ENCODE measurements at regions not wholly inside any gene's neighbourhood (a gene's known extent, or its start where the extent isn't known, plus 50 kb on each side); places are given as distances from the start of the nearest gene placed in this dataset.
"Not testable (repeated sequence)": the region's sequence is repeated elsewhere in the genome, so short reads cannot be mapped to it uniquely, and the experiment has no call there.

DNA sequence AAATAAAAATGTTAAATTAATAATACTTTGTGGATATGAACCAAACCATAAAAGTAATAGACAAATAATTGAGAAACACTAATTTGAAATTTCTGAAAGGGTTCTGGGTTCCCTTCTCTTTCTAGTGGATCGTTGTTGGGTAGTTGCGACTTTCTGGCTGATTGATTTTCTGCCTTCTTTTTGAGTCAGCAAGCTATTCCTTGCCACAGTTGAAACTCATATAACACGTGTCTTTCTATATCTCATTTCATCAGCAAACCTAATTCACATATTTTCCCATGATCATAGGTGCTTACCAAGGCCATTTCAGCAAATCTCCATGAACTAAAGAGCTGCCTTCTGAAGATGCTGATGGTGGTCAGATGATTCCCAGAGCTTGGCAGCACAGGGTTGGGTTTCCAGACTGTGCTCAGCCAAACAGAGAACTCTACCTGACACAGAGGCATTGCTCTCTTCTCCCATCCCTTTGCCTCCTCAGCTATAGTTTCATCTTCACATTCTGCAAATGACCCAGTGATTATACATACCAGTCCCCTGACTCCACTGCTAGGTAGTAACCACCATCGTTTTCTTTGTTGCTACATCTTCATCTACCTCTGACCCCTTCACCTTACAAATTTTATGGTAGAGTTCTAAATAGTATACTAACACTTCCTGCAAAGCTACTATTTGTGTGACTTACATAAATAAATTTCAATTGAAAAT is 383.9 kb upstream of the DPH6 start:
- DNase-seq (no peak), ATAC-seq (ENCODE audit: poor library complexity) (no peak)
- intact Hi-C loops (cut with DNase I), result no loop called here

DNA sequence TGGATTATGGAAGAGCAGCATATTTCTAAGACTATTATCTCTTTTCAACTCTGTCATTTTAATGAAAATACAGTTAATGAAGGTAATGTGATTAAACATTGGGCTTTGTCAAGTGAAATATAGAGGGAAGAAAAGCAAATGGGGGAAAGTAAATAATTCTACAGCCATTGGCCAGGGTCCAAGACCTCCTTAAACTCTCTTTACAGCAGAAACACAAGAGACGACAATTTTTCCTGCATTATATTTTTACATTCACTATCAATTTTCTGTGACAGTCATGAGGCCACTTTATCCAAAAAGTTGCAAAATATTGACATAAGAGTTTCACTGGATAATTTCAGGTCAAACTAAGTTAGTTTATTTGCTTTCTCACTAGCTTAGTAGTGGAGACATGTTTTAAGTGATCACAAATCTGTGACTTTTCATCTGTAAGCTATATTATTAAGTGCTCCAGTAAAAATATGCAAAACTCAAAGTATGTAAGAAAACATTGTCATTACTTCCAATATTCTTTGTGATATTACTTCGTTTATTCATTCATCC is 385.9 kb upstream of the DPH6 start:
- intact Hi-C loops (cut with DNase I), result no loop called here

GRCh38 chr15:35932531-35932930 is 386.6 kb upstream of the DPH6 start:
- intact Hi-C loops (cut with DNase I), result no loop called here
- no peak for DNase-seq
- no peak for ATAC-seq (ENCODE audit: poor library complexity)

More for the DNA sequence above, 385.9 kb upstream of the DPH6 start:
- no peak for DNase-seq
- no peak for ATAC-seq (ENCODE audit: poor library complexity)

- ATAC-seq (ENCODE audit: poor library complexity) (no peak), DNase-seq (no peak)
- intact Hi-C loops (cut with DNase I), result no loop called here
Measured at GRCh38 chr15:35933531-35933930, 387.6 kb upstream of the DPH6 start.

GRCh38 chr15:35934383-35935049 is 388.6 kb upstream of the DPH6 start:
- DNase-seq (no peak), ATAC-seq (ENCODE audit: poor library complexity) (no peak)
- intact Hi-C loops (cut with DNase I), result no loop called here

DNA sequence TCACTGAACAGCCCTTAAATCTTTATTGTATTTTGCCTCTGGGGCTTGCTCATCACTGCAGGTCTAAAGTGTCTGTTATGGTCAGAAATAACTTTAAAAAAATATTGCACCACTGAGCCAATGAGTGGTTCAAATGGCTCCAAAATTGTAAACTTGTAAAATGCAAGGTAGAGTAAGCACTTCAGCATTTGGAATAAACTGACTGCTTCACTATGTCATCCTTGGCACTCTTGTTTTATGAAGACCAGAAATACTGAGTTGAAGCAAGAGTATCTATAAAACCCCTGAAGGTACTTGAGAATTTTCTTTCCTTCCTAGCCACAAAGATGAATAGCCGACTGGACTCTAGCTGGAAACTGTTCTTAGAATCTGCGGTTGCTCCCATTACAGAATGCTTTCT is 390.3 kb upstream of the DPH6 start:
- ATAC-seq (ENCODE audit: poor library complexity), result no peak
- no peak for DNase-seq

DNA sequence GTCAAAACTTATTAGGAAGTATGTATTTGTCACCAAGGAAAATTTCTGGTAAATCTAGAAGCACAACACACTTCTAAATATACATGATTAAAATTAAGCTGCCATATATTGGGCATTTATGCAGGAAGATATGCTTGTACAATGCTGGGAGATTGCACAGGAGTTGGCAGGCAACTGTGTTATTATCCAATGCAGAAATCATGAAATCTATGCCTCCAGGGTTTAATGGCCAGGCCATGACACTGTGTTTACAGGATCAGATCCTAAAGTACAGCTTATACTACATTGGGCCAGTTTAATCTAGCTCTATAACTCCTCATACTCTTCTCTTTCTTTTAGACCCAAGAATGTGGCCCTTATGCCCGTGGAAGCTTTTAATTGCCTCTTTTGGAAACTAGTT is 391.4 kb upstream of the DPH6 start:
- ATAC-seq (ENCODE audit: poor library complexity), result no peak

More for the DNA sequence above, 390.3 kb upstream of the DPH6 start:
- intact Hi-C loops (cut with DNase I), result no loop called here

GRCh38 chr15:35944945-35945585 is 399.1 kb upstream of the DPH6 start:
- ATAC-seq (ENCODE audit: poor library complexity), result no peak
- no peak for DNase-seq
- intact Hi-C loops (cut with DNase I), result no loop called here

More for the DNA sequence above, 391.4 kb upstream of the DPH6 start:
- DNase-seq, result no peak
- intact Hi-C loops (cut with DNase I), result no loop called here

- no peak for ATAC-seq (ENCODE audit: poor library complexity)
- no peak for DNase-seq
- intact Hi-C loops (cut with DNase I), result no loop called here
Measured at GRCh38 chr15:35953424-35953823, 407.5 kb upstream of the DPH6 start.

DNA sequence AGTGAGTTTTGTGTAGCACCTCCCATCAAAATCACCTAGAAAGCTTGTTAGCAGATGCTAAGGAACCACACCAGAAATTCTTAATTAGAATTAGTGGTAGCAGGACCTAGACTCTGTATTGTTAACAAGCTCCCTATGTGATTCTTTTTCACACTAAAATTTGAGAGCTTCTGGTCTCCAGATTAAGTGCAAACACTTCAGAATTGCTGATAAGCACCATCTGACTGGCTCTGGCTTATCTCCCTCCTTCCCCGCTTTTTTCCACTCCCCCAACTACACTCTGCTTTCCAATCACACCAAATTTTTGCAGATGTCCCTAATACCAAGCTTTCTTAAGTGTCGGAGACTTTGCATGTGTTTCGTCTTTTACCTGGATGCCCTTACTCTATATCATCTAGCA is 410.1 kb upstream of the DPH6 start:
- no peak for ATAC-seq (ENCODE audit: poor library complexity)
- intact Hi-C loops (cut with DNase I), result no loop called here
- no peak for DNase-seq

- intact Hi-C loops (cut with DNase I), result no loop called here
- DNase-seq (no peak), ATAC-seq (ENCODE audit: poor library complexity) (no peak)
Measured at GRCh38 chr15:35958021-35958420, 412.1 kb upstream of the DPH6 start.

GRCh38 chr15:35958975-35959374 is 413.0 kb upstream of the DPH6 start:
- ATAC-seq (ENCODE audit: poor library complexity), result no peak
- DNase-seq, result no peak
- intact Hi-C loops (cut with DNase I), result no loop called here

- intact Hi-C loops (cut with DNase I), result no loop called here
- DNase-seq (no peak), ATAC-seq (ENCODE audit: poor library complexity) (no peak)
Measured at GRCh38 chr15:35963326-35963725, 417.4 kb upstream of the DPH6 start.

DNA sequence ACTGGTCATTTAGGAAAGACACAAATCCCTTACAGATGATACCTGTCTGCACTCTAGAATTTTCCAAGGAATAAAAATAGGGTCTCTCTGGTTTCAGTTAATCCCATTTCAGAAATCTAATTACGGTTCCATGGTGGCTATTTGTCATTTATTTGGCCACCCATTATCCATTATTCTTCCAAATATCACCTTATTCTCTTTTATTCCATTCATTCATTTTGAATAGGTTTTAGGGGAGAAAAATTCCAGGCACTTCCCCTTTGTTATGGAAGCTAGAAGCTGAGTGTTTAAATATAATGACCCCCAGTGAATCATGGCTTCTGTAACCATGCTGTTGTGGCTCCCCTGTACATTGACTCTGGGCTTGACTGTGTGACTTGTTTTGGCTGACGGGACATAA is 420.8 kb upstream of the DPH6 start:
- intact Hi-C loops (cut with DNase I), result no loop called here
- DNase-seq (no peak), ATAC-seq (ENCODE audit: poor library complexity) (no peak)

DNA sequence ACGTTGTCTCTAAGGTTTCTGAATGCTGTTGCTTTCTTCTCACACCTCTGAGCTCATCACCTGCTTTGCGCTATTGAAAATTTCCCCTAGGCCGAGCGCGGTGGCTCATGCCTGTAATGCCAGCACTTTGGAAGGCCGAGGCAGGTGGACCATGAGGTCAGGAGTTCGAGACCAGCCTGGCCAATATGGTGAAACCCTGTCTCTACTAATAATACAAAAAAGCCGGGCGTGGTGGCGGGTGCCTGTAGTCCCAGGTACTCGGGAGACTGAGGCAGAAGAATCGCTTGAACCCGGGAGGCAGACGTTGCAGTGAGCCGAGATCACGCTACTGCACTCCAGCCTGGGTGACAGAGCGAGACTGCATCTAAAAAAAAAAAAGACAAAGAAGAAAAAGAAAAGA is 422.0 kb upstream of the DPH6 start:
- DNase-seq; intact Hi-C loops (cut with DNase I); ATAC-seq (ENCODE audit: poor library complexity): not testable (repeated sequence)

- DNase-seq (no peak), ATAC-seq (ENCODE audit: poor library complexity) (no peak)
- intact Hi-C loops (cut with DNase I), result no loop called here
Measured at GRCh38 chr15:35973029-35973428, 427.1 kb upstream of the DPH6 start.

DNA sequence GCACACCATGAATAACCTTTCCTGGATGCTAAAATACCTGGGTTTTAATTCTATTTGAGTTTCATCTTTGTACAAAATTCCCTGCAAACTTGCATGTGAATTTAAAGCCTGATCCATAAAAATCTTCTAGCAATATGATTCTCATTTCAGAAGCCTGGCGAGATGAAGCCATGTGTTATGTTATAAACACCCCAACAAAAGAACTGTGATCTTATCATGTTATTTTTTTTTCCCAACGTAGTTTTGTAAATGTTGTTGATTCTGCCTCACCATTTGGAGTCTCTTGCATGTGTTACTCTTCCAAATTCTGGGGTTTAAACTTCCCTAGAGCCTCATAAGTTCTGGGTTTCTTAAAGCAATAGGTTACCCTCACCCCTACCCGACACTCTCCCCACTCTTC is 428.1 kb upstream of the DPH6 start:
- ATAC-seq (ENCODE audit: poor library complexity), result no peak
- intact Hi-C loops (cut with DNase I), result no loop called here
- DNase-seq, result no peak

GRCh38 chr15:35975941-35976340 is 430.0 kb upstream of the DPH6 start:
- ATAC-seq (ENCODE audit: poor library complexity) (no peak), DNase-seq (no peak)
- intact Hi-C loops (cut with DNase I), result no loop called here

GRCh38 chr15:35979608-35980007 is 433.6 kb upstream of the DPH6 start:
- no peak for ATAC-seq (ENCODE audit: poor library complexity)
- intact Hi-C loops (cut with DNase I), result no loop called here
- DNase-seq, result no peak

- intact Hi-C loops (cut with DNase I), result no loop called here
- DNase-seq (no peak), ATAC-seq (ENCODE audit: poor library complexity) (no peak)
Measured at GRCh38 chr15:35980719-35981118, 434.8 kb upstream of the DPH6 start.

Measured in Right ventricle myocardium superior (tissue), 1 donor.